Neural cell (in vitro differentiated cells): ENCODE measurements at regions not wholly inside any gene's neighbourhood (a gene's known extent, or its start where the extent isn't known, plus 50 kb on each side); places are given as distances from the start of the nearest gene placed in this dataset.

Experiments
- H2AFZ ChIP-seq: fragments of 200-600, 300-800 bp; sonication (generic), shearing (Covaris generic); 2 replicates; pipeline ENCODE4 v1.6.0; 2014; ENCODE audit warnings: low read depth, mild to moderate bottlenecking, antibody characterized with exemption, low read length, moderate library complexity
- H3F3A ChIP-seq: fragments of 200-600 bp; shearing (Covaris generic); 2 replicates; pipeline ENCODE4 v1.6.1; 2016; ENCODE audit warnings: mild to moderate bottlenecking, moderate library complexity, mixed read lengths, antibody characterized with exemption, low read length; ENCODE audit not compliant: insufficient read depth, poor library complexity, severe bottlenecking
- H3K27ac ChIP-seq: fragments of 200-600, 300-800 bp; sonication (generic), shearing (Covaris generic); 2 replicates; pipeline ENCODE4 v1.5.1; 2014; ENCODE audit warnings: mild to moderate bottlenecking, low read length, moderate library complexity
- H3K27me3 ChIP-seq: fragments of 300-800, 200-600 bp; sonication (generic), shearing (Covaris generic); 2 replicates; pipeline ENCODE4 v1.6.0; 2014; ENCODE audit warnings: mild to moderate bottlenecking, low read depth, low read length, moderate library complexity; ENCODE audit not compliant: insufficient read depth
- H3K36me3 ChIP-seq: fragments of 300-800, 200-600 bp; sonication (generic), shearing (Covaris generic); 2 replicates; pipeline ENCODE4 v1.5.1; 2014; ENCODE audit warnings: mild to moderate bottlenecking, antibody characterized with exemption, low read length, moderate library complexity; ENCODE audit not compliant: insufficient read depth
- H3K4me2 ChIP-seq: fragments of 300-800, 200-600 bp; sonication (generic), shearing (Covaris generic); 2 replicates; pipeline ENCODE4 v1.6.0; 2014; ENCODE audit warnings: mild to moderate bottlenecking, low read length
- H3K4me3 ChIP-seq: fragments of 300-800, 200-600 bp; sonication (generic), shearing (Covaris generic); 2 replicates; pipeline ENCODE4 v1.5.1; 2014; ENCODE audit warnings: mild to moderate bottlenecking, low read length, moderate library complexity
- H3K79me2 ChIP-seq: fragments of 200-600 bp; shearing (Covaris generic); replicated peaks from 2 replicates; pipeline ENCODE4 v1.6.0; 2014; ENCODE audit warnings: mild to moderate bottlenecking, low read length, moderate library complexity; ENCODE audit not compliant: insufficient read depth
- H3K9ac ChIP-seq: fragments of 300-800, 200-600 bp; sonication (generic), shearing (Covaris generic); 2 replicates; pipeline ENCODE4 v1.6.1; 2016; ENCODE audit warnings: mild to moderate bottlenecking, low read length, mixed read lengths
- H3K9me2 ChIP-seq: fragments of 200-600 bp; shearing (Covaris generic); 2 replicates; pipeline ENCODE4 v1.6.1; 2016; ENCODE audit warnings: mild to moderate bottlenecking, low read length, mixed read lengths; ENCODE audit not compliant: insufficient read depth
- H3K9me3 ChIP-seq: fragments of 200-600, 300-800 bp; sonication (generic), shearing (Covaris generic); 2 replicates; pipeline ENCODE4 v1.6.1; 2016; ENCODE audit warnings: mild to moderate bottlenecking, mixed run types, low read length, moderate library complexity, mixed read lengths
- H4K20me1 ChIP-seq: fragments of 200-600 bp; shearing (Covaris generic); 2 replicates; pipeline ENCODE4 v1.6.1; 2016; ENCODE audit warnings: mild to moderate bottlenecking, mixed run types; ENCODE audit not compliant: insufficient read depth
- EP300 ChIP-seq: fragments of 450-650 bp; conservative IDR thresholded peaks from 2 replicates; pipeline ENCODE4 v1.6.1; 2014; ENCODE audit warnings: antibody characterized with exemption, mild to moderate bottlenecking, moderate library complexity; ENCODE audit not compliant: poor library complexity, severe bottlenecking
- EZH2 ChIP-seq: fragments of 200-600, 300-800 bp; shearing (Covaris generic), sonication (generic); IDR thresholded peaks from 2 replicates; pipeline ENCODE4 v1.6.1; 2014; ENCODE audit warnings: antibody characterized with exemption, low read length, borderline replicate concordance, mild to moderate bottlenecking; ENCODE audit not compliant: insufficient read depth, poor library complexity, severe bottlenecking
- MXI1 ChIP-seq: fragments of 450-650 bp; conservative IDR thresholded peaks from 2 replicates; pipeline ENCODE4 v1.6.1; 2014; ENCODE audit warnings: antibody characterized with exemption, mild to moderate bottlenecking; ENCODE audit not compliant: poor library complexity, severe bottlenecking
- POLR2AphosphoS5 ChIP-seq: IDR thresholded peaks from 2 replicates; pipeline ENCODE4 v1.6.1; 2012
- RAD21 ChIP-seq: fragments of 450-650 bp; conservative IDR thresholded peaks from 2 replicates; pipeline ENCODE4 v1.6.1; 2014; ENCODE audit warnings: antibody characterized with exemption, mild to moderate bottlenecking, moderate library complexity
- SMC3 ChIP-seq: fragments of 450-650 bp; conservative IDR thresholded peaks from 2 replicates; pipeline ENCODE4 v1.6.1; 2014; ENCODE audit warnings: antibody characterized with exemption, mild to moderate bottlenecking, moderate library complexity; ENCODE audit not compliant: poor library complexity
- TAF1 ChIP-seq: IDR thresholded peaks from 2 replicates; pipeline ENCODE4 v1.6.1; 2012; ENCODE audit warnings: low read depth
- TF ChIP-seq, protein P1 (sequence below): fragments of 450-650 bp; IDR thresholded peaks from 2 replicates; pipeline ENCODE4 v1.5.1; 2014; ENCODE audit warnings: antibody characterized with exemption, mild to moderate bottlenecking, moderate library complexity; ENCODE audit not compliant: poor library complexity, severe bottlenecking
- TF ChIP-seq, protein P2 (sequence below): IDR thresholded peaks from 2 replicates; pipeline ENCODE4 v1.6.1; 2012; ENCODE audit warnings: borderline replicate concordance

DNA sequence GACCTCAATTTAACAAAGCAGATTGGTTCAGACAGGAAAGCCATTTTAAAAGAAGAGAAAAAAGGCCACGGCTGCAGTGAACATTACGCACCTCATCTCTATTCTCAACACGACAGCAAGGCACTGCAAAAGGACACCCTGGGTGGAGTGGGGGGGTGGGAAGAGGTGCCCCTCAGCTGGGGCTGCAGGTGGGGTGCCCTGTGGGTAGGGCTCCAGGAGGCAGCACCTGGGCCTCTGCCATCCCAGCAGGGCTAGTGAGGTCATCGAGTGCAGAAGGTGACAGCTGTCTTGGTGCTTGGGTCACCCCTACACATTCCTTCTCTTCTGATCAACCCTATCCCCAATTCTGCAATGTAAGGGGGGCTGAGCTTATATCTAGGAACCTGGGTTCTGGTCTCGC lies 142.9 kb upstream of the PRMT8 start:
- Histone ChIP-seq H3K9me2 (no peaks in the 10 kb centered on the region), H3K4me3 (no peak overlapping the region), H3K27me3 (no peaks in the 10 kb centered on the region), H3F3A (no peaks in the 10 kb centered on the region), H3K4me2 (no peak overlapping the region), H3K36me3 (no peaks in the 10 kb centered on the region), H4K20me1 (no peaks in the 10 kb centered on the region), H2AFZ (no peak overlapping the region), H3K27ac (no peak overlapping the region), H3K9ac (no peak overlapping the region), H3K79me2 (no peaks in the 10 kb centered on the region), H3K9me3 (no peaks in the 10 kb centered on the region)
- TF ChIP-seq SMC3 (no peak), EZH2 (no peak)

DNA sequence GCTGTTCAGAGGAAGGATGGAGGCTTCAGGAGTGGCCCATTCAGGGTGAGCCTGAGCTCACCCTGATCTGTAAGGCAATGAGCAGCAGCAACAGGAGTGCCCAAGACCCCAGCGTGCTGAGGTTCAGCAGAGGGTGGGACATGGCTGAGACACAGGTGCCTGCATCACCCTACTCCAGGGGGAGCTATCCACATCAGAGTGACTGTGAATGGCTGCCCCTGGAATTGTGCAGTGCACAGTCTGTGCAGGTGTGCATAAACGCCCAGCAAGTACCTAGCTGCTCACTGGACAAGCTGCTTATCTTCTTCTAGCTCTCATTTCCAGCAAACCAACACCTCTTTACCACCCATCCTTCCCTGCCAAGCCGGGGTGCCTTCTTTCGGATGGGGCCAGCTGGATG lies 140.6 kb upstream of the PRMT8 start:
- no peak overlapping the region for H3K4me3 ChIP-seq
- no peaks in the 10 kb centered on the region for H3F3A ChIP-seq
- H3K9me2 ChIP-seq, result no peaks in the 10 kb centered on the region
- no peaks in the 10 kb centered on the region for H3K36me3 ChIP-seq
- TF ChIP-seq, protein P1, sequence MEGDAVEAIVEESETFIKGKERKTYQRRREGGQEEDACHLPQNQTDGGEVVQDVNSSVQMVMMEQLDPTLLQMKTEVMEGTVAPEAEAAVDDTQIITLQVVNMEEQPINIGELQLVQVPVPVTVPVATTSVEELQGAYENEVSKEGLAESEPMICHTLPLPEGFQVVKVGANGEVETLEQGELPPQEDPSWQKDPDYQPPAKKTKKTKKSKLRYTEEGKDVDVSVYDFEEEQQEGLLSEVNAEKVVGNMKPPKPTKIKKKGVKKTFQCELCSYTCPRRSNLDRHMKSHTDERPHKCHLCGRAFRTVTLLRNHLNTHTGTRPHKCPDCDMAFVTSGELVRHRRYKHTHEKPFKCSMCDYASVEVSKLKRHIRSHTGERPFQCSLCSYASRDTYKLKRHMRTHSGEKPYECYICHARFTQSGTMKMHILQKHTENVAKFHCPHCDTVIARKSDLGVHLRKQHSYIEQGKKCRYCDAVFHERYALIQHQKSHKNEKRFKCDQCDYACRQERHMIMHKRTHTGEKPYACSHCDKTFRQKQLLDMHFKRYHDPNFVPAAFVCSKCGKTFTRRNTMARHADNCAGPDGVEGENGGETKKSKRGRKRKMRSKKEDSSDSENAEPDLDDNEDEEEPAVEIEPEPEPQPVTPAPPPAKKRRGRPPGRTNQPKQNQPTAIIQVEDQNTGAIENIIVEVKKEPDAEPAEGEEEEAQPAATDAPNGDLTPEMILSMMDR, result no peak
- TF ChIP-seq, protein P2, sequence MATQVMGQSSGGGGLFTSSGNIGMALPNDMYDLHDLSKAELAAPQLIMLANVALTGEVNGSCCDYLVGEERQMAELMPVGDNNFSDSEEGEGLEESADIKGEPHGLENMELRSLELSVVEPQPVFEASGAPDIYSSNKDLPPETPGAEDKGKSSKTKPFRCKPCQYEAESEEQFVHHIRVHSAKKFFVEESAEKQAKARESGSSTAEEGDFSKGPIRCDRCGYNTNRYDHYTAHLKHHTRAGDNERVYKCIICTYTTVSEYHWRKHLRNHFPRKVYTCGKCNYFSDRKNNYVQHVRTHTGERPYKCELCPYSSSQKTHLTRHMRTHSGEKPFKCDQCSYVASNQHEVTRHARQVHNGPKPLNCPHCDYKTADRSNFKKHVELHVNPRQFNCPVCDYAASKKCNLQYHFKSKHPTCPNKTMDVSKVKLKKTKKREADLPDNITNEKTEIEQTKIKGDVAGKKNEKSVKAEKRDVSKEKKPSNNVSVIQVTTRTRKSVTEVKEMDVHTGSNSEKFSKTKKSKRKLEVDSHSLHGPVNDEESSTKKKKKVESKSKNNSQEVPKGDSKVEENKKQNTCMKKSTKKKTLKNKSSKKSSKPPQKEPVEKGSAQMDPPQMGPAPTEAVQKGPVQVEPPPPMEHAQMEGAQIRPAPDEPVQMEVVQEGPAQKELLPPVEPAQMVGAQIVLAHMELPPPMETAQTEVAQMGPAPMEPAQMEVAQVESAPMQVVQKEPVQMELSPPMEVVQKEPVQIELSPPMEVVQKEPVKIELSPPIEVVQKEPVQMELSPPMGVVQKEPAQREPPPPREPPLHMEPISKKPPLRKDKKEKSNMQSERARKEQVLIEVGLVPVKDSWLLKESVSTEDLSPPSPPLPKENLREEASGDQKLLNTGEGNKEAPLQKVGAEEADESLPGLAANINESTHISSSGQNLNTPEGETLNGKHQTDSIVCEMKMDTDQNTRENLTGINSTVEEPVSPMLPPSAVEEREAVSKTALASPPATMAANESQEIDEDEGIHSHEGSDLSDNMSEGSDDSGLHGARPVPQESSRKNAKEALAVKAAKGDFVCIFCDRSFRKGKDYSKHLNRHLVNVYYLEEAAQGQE, result no peak
- TF ChIP-seq TAF1 (no peak), EP300 (no peak), RAD21 (no peak), SMC3 (no peak), EZH2 (no peak), MXI1 (no peak), POLR2AphosphoS5 (no peak)
- H3K27ac ChIP-seq, result no peak overlapping the region
- no peaks in the 10 kb centered on the region for H4K20me1 ChIP-seq
- no peaks in the 10 kb centered on the region for H3K9me3 ChIP-seq
- no peaks in the 10 kb centered on the region for H3K27me3 ChIP-seq
- no peak overlapping the region for H2AFZ ChIP-seq
- H3K79me2 ChIP-seq, result no peaks in the 10 kb centered on the region
- H3K4me2 ChIP-seq, result no peak overlapping the region
- no peak overlapping the region for H3K9ac ChIP-seq

DNA sequence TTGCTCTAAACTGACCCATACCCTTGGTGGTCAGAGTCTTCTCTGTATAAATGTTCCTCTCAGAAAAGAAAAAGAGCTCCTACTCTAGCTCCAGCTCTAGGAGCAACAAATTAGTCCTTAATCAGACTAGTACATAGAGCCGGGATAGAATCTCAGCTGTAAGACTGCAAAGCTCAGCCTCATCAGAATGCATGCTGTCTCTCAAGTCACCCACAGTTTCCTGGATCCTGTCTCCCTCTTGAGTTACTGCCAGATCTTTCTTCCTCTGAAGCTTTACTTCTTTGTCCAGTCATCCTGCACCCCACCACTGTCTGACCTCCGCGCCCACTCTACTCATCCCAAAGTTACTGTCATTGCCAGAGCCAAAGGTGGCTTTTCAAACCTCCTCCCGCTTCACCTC lies 139.3 kb upstream of the PRMT8 start:
- H3K79me2 ChIP-seq, result no peaks in the 10 kb centered on the region
- H3K9ac ChIP-seq, result no peak overlapping the region
- H3K4me2 ChIP-seq, result no peak overlapping the region
- no peaks in the 10 kb centered on the region for H3F3A ChIP-seq
- no peaks in the 10 kb centered on the region for H3K36me3 ChIP-seq
- no peaks in the 10 kb centered on the region for H3K9me2 ChIP-seq
- no peaks in the 10 kb centered on the region for H3K27me3 ChIP-seq
- no peak overlapping the region for H3K4me3 ChIP-seq
- TF ChIP-seq POLR2AphosphoS5 (no peak), EZH2 (no peak), EP300 (no peak), MXI1 (no peak), RAD21 (no peak), SMC3 (no peak), TAF1 (no peak)
- TF ChIP-seq, protein P1, result no peak
- TF ChIP-seq, protein P2, result no peak
- H4K20me1 ChIP-seq, result no peaks in the 10 kb centered on the region
- H3K9me3 ChIP-seq, result no peaks in the 10 kb centered on the region
- no peak overlapping the region for H2AFZ ChIP-seq
- H3K27ac ChIP-seq, result no peak overlapping the region
